NCI-H1105 (cell line): ENCODE measurements at regions not wholly inside any gene's neighbourhood (a gene's known extent, or its start where the extent isn't known, plus 50 kb on each side); places are given as distances from the start of the nearest gene placed in this dataset.
"Not testable (repeated sequence)": the region's sequence is repeated elsewhere in the genome, so short reads cannot be mapped to it uniquely, and the experiment has no call there.

Experiments
- DNase-seq: peaks from one replicate; lab custom pipeline; 2025; lab: John Stamatoyannopoulos, UW

DNA sequence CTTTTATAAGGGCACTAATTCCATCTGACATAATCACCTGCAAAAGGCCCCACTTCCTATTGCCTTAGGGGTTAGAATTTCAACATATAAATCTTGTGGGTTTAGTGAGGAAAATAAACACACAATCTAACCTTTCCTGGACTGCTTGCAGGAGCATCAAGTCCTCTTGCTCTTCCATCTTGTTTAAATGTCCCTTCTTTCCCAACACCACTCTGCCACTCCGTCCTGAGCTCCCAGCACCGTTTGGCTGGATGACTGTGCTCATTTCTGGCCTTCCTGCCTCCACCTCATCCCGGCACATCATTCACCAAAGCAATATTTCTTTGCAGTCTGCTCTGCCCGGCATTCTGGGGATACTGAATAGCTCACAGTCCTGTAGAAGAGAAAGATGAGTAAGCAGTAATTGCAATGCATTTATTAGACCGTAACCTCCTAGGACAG, 247.8 kb downstream of the BCL2 start:
- no peak for DNase-seq

DNA sequence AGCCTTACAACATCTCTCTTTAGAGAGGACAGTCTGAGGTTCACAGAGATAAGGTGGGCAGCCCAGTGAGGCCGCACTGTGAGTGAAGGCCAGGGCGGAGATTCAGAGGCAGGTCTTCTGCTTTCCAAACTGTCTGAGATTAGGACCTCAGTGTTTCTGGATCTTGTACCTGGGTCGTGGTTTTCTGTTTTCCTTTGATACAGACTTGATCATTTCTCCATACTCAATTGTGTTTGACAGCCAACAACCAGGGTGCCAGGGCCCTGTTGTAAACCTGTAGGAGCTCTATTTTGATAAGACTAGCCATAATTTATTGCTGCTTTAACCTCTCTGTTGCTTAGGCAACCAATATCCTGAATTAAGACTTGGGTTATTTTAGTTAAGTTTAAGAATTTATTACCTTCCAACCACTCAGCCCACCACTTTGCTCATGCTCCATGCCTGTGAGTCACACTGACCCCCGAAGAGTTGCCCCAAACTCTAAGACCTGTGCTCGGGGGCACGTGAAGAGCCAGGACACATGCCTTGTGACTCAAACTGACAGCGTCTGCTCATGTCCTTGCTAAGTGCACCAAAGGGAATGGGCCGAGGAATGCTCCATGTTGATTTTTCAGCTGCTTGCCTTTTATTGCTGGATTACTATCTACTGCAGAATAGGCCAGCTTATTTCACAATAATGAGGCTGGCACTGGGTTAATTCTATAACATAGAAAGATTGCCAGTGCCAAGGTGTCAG, 248.6 kb downstream of the BCL2 start:
- DNase-seq, result no peak

- DNase-seq, result no peak
Observed at GRCh38 chr18:63069496-63069895, 250.1 kb downstream of the BCL2 start.

DNA sequence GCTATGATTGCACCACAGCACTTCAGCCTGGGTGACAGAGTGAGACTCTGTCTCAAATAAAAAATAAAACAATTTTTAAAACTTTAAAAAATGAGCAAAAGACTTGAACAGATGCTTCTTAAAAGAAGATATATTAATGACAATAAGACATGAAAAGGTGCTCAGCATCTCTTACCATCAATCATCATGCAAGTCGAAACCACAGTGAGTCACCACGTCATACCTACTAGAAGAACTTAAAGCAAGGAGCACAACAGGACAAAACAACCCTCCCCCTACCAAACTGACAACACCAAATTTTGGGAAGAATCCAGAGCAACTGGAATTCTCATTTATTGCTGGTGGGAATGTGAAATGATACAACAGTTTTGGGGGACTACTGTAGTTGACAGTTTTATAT, 251.6 kb downstream of the BCL2 start:
- no peak for DNase-seq

GRCh38 chr18:63065172-63065571, 254.4 kb downstream of the BCL2 start:
- DNase-seq, result no peak

DNA sequence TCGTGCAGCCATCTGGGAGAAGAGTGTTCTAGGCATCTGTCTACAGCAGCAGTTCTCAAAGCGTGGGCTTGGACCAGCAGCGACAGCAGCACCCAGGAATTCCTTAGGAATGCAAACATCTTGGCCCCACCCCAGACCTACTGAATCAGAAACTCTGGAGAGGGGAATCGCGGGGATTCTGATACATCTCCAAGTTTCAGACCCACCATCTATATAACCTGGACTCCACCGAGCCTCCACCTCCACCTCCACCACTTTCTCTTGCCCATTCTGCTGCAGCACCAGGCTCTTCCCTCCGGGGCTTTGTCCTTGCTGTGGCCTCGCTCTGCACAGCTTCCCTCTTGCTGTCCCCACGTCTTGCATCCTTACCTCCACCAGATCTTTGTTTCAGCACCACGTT, 256.4 kb downstream of the BCL2 start:
- no peak for DNase-seq

GRCh38 chr18:63062246-63062645, 257.3 kb downstream of the BCL2 start:
- DNase-seq, result no peak

- DNase-seq, result no peak
Observed at GRCh38 chr18:63061303-63061702, 258.3 kb downstream of the BCL2 start.

- DNase-seq, result no peak
Observed at GRCh38 chr18:63058521-63058920, 261.0 kb downstream of the BCL2 start.

GRCh38 chr18:63057707-63058106, 261.9 kb downstream of the BCL2 start:
- no peak for DNase-seq

GRCh38 chr18:63054901-63055584, 264.5 kb downstream of the BCL2 start:
- no peak for DNase-seq

DNA sequence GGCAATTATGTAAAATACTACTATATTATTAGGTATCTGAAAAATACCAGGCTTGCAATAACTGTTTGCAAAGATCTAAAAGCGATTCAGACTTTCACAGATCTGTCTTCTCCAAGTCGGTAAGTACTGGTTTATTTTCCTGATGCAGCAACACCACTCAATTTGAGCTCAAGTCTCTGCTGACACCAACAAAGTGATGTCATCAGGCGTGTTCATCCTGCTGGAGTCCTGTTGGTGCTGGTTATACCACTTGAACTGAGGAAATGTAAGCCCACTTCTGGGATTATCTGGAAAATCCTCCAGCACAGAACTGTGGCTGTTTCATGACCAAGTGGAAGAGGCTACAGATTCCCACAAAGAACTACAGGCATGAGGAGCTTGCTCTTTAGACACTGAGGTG, 267.6 kb downstream of the BCL2 start:
- DNase-seq, result no peak

DNA sequence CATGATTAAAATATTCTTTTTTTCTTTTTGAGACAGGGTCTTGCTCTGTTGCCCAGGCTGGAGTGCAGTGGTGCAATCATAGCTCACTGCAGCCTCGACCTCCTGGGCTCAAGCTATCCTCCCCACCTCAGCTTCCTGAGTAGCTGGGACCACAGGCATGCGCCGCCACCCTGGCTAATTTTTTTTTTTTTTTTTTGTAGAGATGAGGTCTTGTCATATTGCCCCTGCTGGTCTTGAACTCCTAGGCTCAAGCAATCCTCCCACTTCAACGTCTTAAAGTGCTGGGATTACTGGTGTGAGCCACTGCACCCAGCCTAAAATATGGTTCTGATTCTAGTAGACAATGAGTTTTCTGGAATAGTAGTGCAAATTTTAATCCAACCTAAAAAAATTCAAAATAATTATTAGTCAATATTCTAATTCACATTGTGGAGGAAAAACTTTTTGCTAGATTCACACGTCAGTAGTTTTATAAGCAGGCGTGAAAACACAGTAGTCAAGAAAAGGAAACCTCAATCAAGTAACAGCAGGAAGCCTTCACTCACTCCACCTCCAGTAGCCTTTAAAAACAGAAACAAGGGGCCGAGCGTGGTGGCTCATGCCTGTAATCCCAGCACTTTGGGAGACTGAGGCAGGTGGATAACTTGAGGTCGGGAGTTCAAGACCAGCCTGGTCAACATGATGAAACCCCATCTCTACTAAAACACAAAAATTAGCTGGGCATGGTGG, 268.7 kb downstream of the BCL2 start:
- not testable (repeated sequence) for DNase-seq

- peak; percentile 3 for DNase-seq
Observed at GRCh38 chr18:63046375-63046774, 273.2 kb downstream of the BCL2 start.

- no peak for DNase-seq
Observed at GRCh38 chr18:63043516-63043915, 276.1 kb downstream of the BCL2 start.

- DNase-seq, result no peak
Observed at GRCh38 chr18:63042351-63042750, 277.2 kb downstream of the BCL2 start.

- DNase-seq, result no peak
Observed at GRCh38 chr18:63040788-63041410, 278.7 kb downstream of the BCL2 start.

DNA sequence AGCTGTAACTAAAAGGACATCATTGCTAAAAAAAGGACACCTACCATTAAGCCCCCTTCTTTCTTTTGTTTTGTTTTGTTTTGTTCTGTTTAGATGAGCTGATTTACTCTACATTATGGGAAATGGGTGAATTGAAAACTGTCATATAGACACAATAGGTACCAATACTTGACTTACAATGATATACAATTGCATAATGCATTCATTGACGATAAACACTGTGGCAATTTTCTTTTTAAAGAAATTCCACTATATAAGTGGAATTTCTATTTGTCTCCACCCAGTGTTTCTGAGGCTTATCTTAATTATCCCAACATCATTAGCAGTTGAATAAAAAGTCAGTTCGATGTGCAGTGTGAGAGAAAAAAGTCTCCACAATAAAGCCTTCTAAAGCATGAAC, 282.1 kb downstream of the BCL2 start:
- no peak for DNase-seq

GRCh38 chr18:63031375-63031774, 288.2 kb downstream of the BCL2 start:
- no peak for DNase-seq
